GM06990 (cell line): ENCODE measurements at regions not wholly inside any gene's neighbourhood (a gene's known extent, or its start where the extent isn't known, plus 50 kb on each side); places are given as distances from the start of the nearest gene placed in this dataset.

Experiments
- DNase-seq: peaks from one replicate; pipeline ENCODE4 v3.0.0-alpha.2; 2011; ENCODE audit not compliant: insufficient read length; ENCODE audit errors: extremely low read depth
- H3K27me3 ChIP-seq: replicated peaks from 2 replicates; pipeline ENCODE4 v1.6.0; 2011; ENCODE audit warnings: low read length; ENCODE audit not compliant: control insufficient read depth, insufficient read depth
- H3K36me3 ChIP-seq: 2 replicates; pipeline ENCODE4 v1.5.1; 2011; ENCODE audit warnings: low read length; ENCODE audit not compliant: control insufficient read depth, insufficient read depth
- H3K4me3 ChIP-seq: replicated peaks from 2 replicates; pipeline ENCODE4 v1.5.1; 2011; ENCODE audit warnings: low read depth, mild to moderate bottlenecking, control low read depth, low read length
- CTCF ChIP-seq: IDR thresholded peaks from 2 replicates; pipeline ENCODE4 v1.5.1; 2011; ENCODE audit warnings: low read length, control low read depth, mild to moderate bottlenecking, inconsistent platforms; ENCODE audit not compliant: insufficient read depth, poor library complexity, severe bottlenecking

DNA sequence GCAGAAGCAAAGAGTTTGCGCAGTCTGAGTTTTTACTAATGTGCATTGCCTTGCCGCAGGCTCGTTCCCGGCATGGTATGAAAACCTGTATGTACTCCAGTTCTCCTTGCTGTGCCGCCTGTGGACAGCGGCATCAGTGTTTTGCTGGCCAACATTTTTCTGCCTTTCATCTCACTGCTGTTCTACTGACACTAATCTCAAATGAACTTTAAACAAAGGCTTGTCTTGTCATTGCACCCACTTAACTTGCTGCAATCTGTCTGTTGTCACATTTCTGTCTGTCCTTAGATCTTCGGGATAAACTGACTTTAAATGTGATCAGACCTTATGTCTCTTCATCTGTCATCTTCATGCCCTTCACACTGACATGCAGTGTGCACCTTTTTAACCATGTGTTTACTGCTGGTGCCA, 71.7 kb upstream of the ZNRF2 start:
- TF ChIP-seq CTCF = no peak
- H3K27me3 ChIP-seq = no peaks in the 10 kb centered on the region
- H3K36me3 ChIP-seq = no peaks in the 10 kb centered on the region
- no peak overlapping the region for H3K4me3 ChIP-seq
- no peak for DNase-seq

DNA sequence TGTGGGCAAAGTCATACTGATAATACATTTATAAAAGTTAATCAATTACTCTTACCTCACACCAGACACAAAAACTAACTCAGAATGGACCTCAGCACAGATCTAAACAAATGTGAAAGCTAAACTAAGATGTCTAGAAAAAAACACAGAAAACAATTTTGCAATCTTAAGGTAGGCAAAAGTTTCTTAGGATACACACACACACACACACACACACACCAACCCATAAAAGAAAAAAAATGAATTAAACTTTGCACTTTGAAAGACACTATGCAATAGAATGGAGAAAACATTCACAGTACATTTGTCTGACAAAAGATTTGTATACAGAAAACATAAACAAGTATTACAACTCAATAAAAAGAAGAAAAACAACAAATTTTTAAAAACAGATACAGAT, 70.8 kb upstream of the ZNRF2 start:
- no peak for DNase-seq
- TF ChIP-seq CTCF = no peak

GRCh38 chr7:30214651-30215137, 69.7 kb upstream of the ZNRF2 start:
- H3K36me3 ChIP-seq = no peaks in the 10 kb centered on the region
- TF ChIP-seq CTCF = no peak
- no peak overlapping the region for H3K4me3 ChIP-seq
- peak; percentile 47 for DNase-seq
- no peaks in the 10 kb centered on the region for H3K27me3 ChIP-seq

More for the DNA sequence above, 70.8 kb upstream of the ZNRF2 start:
- no peaks in the 10 kb centered on the region for H3K27me3 ChIP-seq
- H3K4me3 ChIP-seq = no peak overlapping the region
- no peaks in the 10 kb centered on the region for H3K36me3 ChIP-seq

DNA sequence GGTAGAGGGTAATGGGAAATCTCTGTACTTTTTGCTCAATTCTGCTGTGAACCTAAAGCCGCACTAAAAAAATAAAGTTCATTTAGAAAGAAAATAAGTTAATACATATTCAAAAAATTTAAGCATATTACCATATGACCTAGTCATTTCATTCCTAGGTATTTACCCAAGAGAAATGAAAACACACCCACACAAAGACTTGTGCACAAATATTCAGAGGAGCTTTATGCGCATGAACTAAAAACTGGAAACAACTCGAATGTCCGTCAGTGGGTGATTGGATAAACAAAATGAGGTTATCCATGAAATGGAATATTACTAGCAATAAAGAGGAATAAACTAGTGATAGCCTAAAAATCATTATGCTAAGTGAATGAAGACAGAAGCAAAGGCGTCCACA, 62.6 kb upstream of the ZNRF2 start:
- TF ChIP-seq CTCF = no peak
- no peak overlapping the region for H3K4me3 ChIP-seq
- H3K36me3 ChIP-seq = no peaks in the 10 kb centered on the region
- no peak for DNase-seq
- H3K27me3 ChIP-seq = no peaks in the 10 kb centered on the region

DNA sequence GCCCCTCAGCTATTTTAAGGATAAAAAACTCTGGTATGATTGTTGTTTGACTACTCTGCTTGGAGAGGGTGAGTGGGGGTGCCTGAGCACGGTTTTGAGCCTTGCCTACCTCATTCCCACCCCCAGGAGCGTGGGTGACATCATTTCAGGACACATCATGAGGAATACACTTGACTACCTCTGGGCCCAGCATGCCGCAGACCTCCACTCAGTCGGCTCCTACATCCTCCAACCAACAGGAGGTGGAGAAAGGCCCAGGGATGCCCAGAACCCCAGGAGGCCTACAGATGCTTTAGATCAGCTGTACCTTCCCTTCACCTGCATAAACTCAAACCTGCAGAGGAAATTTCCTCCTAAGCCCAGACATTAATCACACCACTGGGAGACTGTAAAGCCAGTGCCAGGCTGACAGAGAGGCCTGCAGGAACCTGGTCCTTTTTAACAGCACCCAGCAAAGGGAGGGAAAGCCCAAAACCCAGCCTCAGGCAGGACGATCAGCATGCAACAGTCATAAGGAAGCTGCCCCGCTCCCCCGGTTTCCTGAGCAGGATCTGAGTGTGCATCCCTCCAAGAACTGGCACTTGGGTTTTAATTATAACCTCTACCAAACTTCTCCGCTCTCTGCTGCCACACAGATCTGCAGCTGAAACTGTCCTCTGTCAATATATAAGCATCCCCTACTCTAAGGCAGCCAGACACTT, 61.7 kb upstream of the ZNRF2 start:
- H3K4me3 ChIP-seq = no peak overlapping the region
- no peaks in the 10 kb centered on the region for H3K36me3 ChIP-seq
- no peaks in the 10 kb centered on the region for H3K27me3 ChIP-seq
- no peak for TF ChIP-seq CTCF
- no peak for DNase-seq

- TF ChIP-seq CTCF = no peak
- no peak overlapping the region for H3K4me3 ChIP-seq
- DNase-seq = no peak
- no peaks in the 10 kb centered on the region for H3K27me3 ChIP-seq
- no peaks in the 10 kb centered on the region for H3K36me3 ChIP-seq
Measured at GRCh38 chr7:30223896-30224295, 60.5 kb upstream of the ZNRF2 start.
